ENCODE measurements at regions not wholly inside any gene's neighbourhood (a gene's known extent, or its start where the extent isn't known, plus 50 kb on each side); places are given as distances from the start of the nearest gene placed in this dataset.

DNA sequence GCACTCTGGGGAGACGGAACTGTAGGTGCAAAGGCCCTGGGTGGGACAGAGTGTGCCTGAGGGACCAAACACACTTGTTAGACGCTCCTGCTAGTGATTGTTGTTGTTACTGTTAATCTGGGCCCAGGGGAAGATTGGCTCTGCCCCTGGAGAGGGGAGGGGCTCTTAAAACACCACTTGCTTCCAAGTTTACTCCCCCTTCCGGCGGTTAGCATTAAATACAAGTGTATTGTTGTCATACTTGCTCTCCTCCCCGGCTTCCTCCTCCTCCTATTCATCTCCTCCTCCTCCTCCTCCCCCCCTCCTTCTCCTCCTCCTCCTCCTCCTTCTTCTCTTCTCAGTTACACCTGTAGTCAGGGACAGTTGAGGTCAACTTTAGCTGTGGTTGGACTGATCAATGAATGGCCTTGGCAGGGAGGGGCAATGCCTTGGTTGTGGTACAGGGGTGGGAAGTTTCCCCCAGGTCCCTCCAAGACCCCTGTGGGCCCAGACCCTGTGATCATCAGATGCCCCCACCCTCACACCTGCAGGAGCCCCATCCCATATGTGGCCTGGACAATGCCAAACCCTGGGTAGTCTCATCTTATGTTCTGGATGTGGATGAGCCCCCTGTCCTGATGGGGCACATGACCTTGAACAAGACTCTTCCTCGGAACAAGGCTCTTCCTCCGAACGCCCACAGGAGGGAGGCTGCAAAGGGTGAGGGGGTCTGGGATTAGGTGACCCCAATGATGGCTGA is 217.3 kb downstream of the PTPRU start:
- intact Hi-C loops (cut with DNase I), result no loop called here
- no peaks in the 10 kb centered on the region for H3K27me3 ChIP-seq
- no peak for TF ChIP-seq EP300 (IDR thresholded peaks at IDR 0.05)
- TF ChIP-seq, protein P1, sequence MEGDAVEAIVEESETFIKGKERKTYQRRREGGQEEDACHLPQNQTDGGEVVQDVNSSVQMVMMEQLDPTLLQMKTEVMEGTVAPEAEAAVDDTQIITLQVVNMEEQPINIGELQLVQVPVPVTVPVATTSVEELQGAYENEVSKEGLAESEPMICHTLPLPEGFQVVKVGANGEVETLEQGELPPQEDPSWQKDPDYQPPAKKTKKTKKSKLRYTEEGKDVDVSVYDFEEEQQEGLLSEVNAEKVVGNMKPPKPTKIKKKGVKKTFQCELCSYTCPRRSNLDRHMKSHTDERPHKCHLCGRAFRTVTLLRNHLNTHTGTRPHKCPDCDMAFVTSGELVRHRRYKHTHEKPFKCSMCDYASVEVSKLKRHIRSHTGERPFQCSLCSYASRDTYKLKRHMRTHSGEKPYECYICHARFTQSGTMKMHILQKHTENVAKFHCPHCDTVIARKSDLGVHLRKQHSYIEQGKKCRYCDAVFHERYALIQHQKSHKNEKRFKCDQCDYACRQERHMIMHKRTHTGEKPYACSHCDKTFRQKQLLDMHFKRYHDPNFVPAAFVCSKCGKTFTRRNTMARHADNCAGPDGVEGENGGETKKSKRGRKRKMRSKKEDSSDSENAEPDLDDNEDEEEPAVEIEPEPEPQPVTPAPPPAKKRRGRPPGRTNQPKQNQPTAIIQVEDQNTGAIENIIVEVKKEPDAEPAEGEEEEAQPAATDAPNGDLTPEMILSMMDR (IDR thresholded peaks at IDR 0.05), result peak in 1 of 3 donors; percentile 12

DNA sequence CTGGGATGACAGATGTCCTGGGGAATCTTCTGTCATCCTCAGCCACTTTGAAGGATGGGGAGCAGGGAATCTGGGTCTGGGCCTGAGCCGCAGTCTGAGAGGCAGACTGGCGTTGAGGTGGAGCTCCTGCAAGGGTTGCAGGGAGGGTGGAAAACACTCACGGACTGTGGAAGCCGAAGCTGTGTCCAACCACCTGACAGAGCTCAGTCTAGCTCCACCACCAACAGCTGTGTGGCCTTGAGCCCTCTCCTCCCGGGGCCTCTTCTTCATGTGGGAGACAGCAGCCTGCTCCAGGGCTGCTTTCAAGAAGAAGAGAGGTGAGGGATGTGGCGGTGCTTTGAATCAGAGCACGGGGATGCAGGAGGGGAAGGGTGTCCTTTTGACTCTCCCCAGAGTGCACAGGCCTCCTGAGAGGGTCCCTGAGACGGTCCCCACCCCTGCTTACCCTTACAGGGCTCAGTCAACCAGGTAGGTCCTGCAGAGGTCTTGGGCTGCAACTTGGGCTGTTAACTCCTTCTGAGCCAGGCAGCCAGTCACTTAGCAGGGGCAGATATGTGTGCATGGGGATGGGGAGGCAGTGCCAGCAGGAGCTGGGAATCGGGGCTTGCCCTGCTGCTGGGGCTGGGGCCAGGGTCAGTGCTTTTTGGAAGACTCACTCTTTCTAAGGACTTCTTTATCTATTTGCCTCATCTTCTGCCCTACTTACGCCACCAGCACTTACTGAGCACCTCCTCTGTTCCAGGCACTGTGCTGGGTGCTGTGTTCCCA is 216.3 kb downstream of the PTPRU start:
- DNase-seq, result peak in 4 of 5 donors; percentile 27 to 56 (median 40)
- no peak overlapping the region for H3K27ac ChIP-seq
- TF ChIP-seq EP300 (IDR thresholded peaks at IDR 0.05), result no peak
- 23 to 29% (median 23%) methylated on average over 10 of the region's 10 CpGs for WGBS, 3 donors
- H3K4me3 ChIP-seq, result no peak overlapping the region
- H3K36me3 ChIP-seq, result no peaks in the 10 kb centered on the region
- no peaks in the 10 kb centered on the region for H3K9me3 ChIP-seq
- no peaks in the 10 kb centered on the region for H3K27me3 ChIP-seq
- no peaks in the 10 kb centered on the region for H3K4me1 ChIP-seq (ENCODE audit: insufficient read depth)
- intact Hi-C loops (cut with DNase I), result no loop called here

More for the DNA sequence above, 217.3 kb downstream of the PTPRU start:
- H3K4me1 ChIP-seq (ENCODE audit: insufficient read depth), result no peaks in the 10 kb centered on the region
- DNase-seq, result peak in 2 of 5 donors; percentile 25 to 47
- 12 to 29% (median 24%) methylated on average over 8 of the region's 8 CpGs for WGBS, 3 donors
- H3K36me3 ChIP-seq, result no peaks in the 10 kb centered on the region
- H3K4me3 ChIP-seq, result no peak overlapping the region
- no peaks in the 10 kb centered on the region for H3K9me3 ChIP-seq
- H3K27ac ChIP-seq, result no peak overlapping the region

DNA sequence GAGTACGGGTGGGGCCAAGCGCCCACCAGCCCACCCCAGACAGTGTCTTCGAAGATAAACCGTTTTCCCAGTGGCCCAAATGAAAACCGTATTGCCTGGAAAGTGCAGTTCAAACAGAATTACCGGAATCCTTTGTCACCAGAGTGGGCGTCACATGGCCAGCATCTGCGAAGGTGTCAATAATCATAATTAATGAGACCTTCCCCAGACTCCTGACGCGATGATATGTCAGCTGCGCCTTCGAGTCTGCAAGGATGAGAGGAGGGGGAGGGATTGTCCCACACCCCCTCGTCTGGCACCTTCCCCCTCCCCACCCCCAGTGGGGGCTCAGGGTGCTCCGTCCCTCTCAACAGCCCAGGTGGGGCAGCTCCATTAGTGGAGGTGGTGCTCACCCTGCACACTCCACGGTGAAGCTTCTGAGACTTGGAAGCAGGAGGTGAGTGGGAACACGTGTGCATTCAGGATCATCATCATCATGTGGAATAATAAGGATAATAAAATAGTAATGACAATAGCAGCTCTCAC is 215.1 kb downstream of the PTPRU start:
- Histone ChIP-seq H3K9me3 (no peaks in the 10 kb centered on the region), H3K27ac (no peak overlapping the region), H3K4me1 (ENCODE audit: insufficient read depth) (no peaks in the 10 kb centered on the region), H3K27me3 (no peaks in the 10 kb centered on the region), H3K36me3 (no peaks in the 10 kb centered on the region), H3K4me3 (no peak overlapping the region)
- WGBS, 3 donors, result 80 to 89% (median 83%) methylated on average over 16 of the region's 16 CpGs
- no peak for DNase-seq
- intact Hi-C loops (cut with DNase I), result no loop called here
- TF ChIP-seq POLR2A (IDR thresholded peaks at IDR 0.05), result no peak

DNA sequence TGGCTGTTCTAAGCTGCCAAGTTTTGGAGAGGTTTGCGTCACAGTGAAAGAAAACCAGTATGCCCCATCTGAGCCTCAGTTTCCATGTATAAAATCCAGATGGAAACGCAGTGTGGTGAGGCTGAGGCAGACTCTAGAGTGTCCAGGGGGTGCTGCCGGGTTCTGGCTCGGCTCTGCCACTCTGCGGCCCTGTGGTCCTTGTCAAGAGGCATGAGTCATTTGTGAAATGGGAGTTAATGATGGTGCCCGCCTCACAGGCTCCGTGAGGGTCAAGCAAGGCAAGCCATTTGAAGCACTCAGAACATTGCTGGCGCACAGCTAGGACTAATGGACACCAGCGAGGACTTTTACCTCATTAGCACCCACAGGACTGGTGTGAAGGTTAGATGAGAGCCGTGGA is 214.3 kb downstream of the PTPRU start:
- intact Hi-C loops (cut with DNase I), result no loop called here
- H3K36me3 ChIP-seq, result no peaks in the 10 kb centered on the region
- H3K4me3 ChIP-seq, result no peak overlapping the region
- no peak overlapping the region for H3K27ac ChIP-seq
- no peaks in the 10 kb centered on the region for H3K4me1 ChIP-seq (ENCODE audit: insufficient read depth)
- DNase-seq, result no peak
- TF ChIP-seq EP300 (IDR thresholded peaks at IDR 0.05) (no peak), POLR2A (IDR thresholded peaks at IDR 0.05) (no peak)
- TF ChIP-seq, protein P1 (IDR thresholded peaks at IDR 0.05), result no peak
- H3K9me3 ChIP-seq, result no peaks in the 10 kb centered on the region
- WGBS, 3 donors, result 83 to 88% (median 87%) methylated on average over 10 of the region's 10 CpGs
- no peaks in the 10 kb centered on the region for H3K27me3 ChIP-seq

DNA sequence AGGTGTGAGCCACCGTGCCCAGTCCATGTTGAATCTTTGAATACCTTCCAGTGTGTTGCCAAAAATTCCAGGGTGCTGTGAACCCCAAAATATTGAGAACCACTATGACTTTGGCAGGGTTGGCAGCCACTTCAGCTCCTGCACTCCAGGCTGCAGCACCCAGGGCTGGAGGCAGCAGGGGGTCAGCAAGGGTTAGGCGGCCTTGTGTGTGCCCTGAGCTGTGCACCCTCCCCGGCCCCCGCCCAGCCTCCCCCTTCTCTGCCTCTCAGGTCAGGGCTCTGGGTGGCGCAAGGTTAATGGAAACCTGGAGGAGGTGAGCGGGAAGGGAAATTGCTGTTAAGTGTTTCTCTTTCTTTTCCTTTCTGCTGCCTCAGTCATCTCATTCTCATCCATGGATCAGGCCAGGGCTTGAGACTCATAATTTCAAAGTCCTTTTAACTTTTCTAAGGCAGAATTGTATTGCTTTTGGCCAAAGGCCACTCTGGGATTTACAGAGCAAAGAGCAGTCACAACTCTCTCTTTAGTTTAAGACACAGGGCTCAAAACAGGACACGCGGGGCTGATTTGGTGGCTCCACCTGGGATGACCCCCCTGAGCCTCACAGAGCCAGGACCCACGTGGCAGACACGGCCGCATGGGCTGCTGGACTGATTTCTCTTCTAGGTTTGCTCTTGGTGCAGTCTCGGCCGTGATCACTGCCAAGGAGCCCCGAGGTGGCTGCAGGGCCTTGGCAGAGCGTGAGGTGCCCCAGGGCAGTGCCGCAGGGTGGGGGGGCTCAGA is 212.3 kb downstream of the PTPRU start:
- Histone ChIP-seq H3K27ac (no peak overlapping the region), H3K36me3 (no peaks in the 10 kb centered on the region), H3K4me3 (no peak overlapping the region), H3K9me3 (no peaks in the 10 kb centered on the region), H3K27me3 (no peaks in the 10 kb centered on the region), H3K4me1 (ENCODE audit: insufficient read depth) (no peaks in the 10 kb centered on the region)
- TF ChIP-seq, protein P1 (IDR thresholded peaks at IDR 0.05), result no peak
- TF ChIP-seq POLR2A (IDR thresholded peaks at IDR 0.05), result no peak
- no peak for TF ChIP-seq EP300 (IDR thresholded peaks at IDR 0.05)
- no peak for DNase-seq
- 79 to 89% (median 80%) methylated on average over 16 of the region's 16 CpGs for WGBS, 3 donors
- intact Hi-C loops (cut with DNase I), result no loop called here

Measured in ovary (tissue), 7 donors.